ENCODE measurements at regions not wholly inside any gene's neighbourhood (a gene's known extent, or its start where the extent isn't known, plus 50 kb on each side); places are given as distances from the start of the nearest gene placed in this dataset.

GRCh38 chr7:42511027-42511426 is 274.0 kb upstream of the GLI3 start:
- H3K4me1 ChIP-seq (ENCODE audit: control insufficient read depth, insufficient read depth, low read length, poor library complexity, severe bottlenecking), result no peaks in the 10 kb centered on the region
- no peak overlapping the region for H3K4me3 Mint-ChIP-seq
- H3K27ac Mint-ChIP-seq, result no peak overlapping the region
- no peaks in the 10 kb centered on the region for H3K27me3 ChIP-seq (ENCODE audit: control insufficient read depth, insufficient read depth, low read length)
- no peaks in the 10 kb centered on the region for H3K4me1 Mint-ChIP-seq
- no peaks in the 10 kb centered on the region for H3K36me3 Mint-ChIP-seq
- H3K9me3 ChIP-seq (ENCODE audit: control insufficient read depth in 2 of 2, low read length in 2 of 2), result no peaks in the 10 kb centered on the region
- no peak for DNase-seq
- H3K4me3 ChIP-seq (ENCODE audit: low read depth, low read length), result no peak overlapping the region
- no peaks in the 10 kb centered on the region for H3K27me3 Mint-ChIP-seq
- peaks cover 0 to 7% (median 3%) of the 10 kb centered on the region in 7 donors for H3K9me3 Mint-ChIP-seq
- ATAC-seq (ENCODE audit: low read depth in 2 of 2), result no peak
- H3K27ac ChIP-seq (ENCODE audit: insufficient read depth, low read length, poor library complexity, severe bottlenecking), result no peak overlapping the region
- H3K36me3 ChIP-seq (ENCODE audit: control insufficient read depth, insufficient read depth, low read length), result no peaks in the 10 kb centered on the region

GRCh38 chr7:42506097-42506496 is 269.1 kb upstream of the GLI3 start:
- no peaks in the 10 kb centered on the region for H3K36me3 ChIP-seq (ENCODE audit: control insufficient read depth, insufficient read depth, low read length)

GRCh38 chr7:42502022-42502421 is 265.0 kb upstream of the GLI3 start:
- no peaks in the 10 kb centered on the region for H3K4me1 Mint-ChIP-seq

More at GRCh38 chr7:42506097-42506496, 269.1 kb upstream of the GLI3 start:
- DNase-seq (no peak), ATAC-seq (ENCODE audit: low read depth in 2 of 2) (no peak)
- no peaks in the 10 kb centered on the region for H3K27me3 Mint-ChIP-seq
- H3K36me3 Mint-ChIP-seq, result no peaks in the 10 kb centered on the region
- no peaks in the 10 kb centered on the region for H3K4me1 Mint-ChIP-seq
- no peak overlapping the region for H3K4me3 Mint-ChIP-seq
- H3K4me3 ChIP-seq (ENCODE audit: low read depth, low read length), result no peak overlapping the region
- no peaks in the 10 kb centered on the region for H3K27me3 ChIP-seq (ENCODE audit: control insufficient read depth, insufficient read depth, low read length)
- no peaks in the 10 kb centered on the region for H3K4me1 ChIP-seq (ENCODE audit: control insufficient read depth, insufficient read depth, low read length, poor library complexity, severe bottlenecking)
- H3K9me3 Mint-ChIP-seq, result peaks cover 0 to 7% (median 0%) of the 10 kb centered on the region in 7 donors
- no peak overlapping the region for H3K27ac Mint-ChIP-seq
- no peaks in the 10 kb centered on the region for H3K9me3 ChIP-seq (ENCODE audit: control insufficient read depth in 2 of 2, low read length in 2 of 2)
- no peak overlapping the region for H3K27ac ChIP-seq (ENCODE audit: insufficient read depth, low read length, poor library complexity, severe bottlenecking)

GRCh38 chr7:42495256-42495655 is 258.2 kb upstream of the GLI3 start:
- Histone ChIP-seq H3K27ac (ENCODE audit: insufficient read depth, low read length, poor library complexity, severe bottlenecking) (no peak overlapping the region), H3K9me3 (ENCODE audit: control insufficient read depth in 2 of 2, low read length in 2 of 2) (no peaks in the 10 kb centered on the region), H3K36me3 (ENCODE audit: control insufficient read depth, insufficient read depth, low read length) (no peaks in the 10 kb centered on the region), H3K4me1 (ENCODE audit: control insufficient read depth, insufficient read depth, low read length, poor library complexity, severe bottlenecking) (no peaks in the 10 kb centered on the region), H3K27me3 (ENCODE audit: control insufficient read depth, insufficient read depth, low read length) (no peaks in the 10 kb centered on the region), H3K4me3 (ENCODE audit: low read depth, low read length) (no peak overlapping the region)
- H3K4me1 Mint-ChIP-seq, result no peaks in the 10 kb centered on the region
- H3K4me3 Mint-ChIP-seq, result no peak overlapping the region
- H3K36me3 Mint-ChIP-seq, result no peaks in the 10 kb centered on the region
- ATAC-seq (ENCODE audit: low read depth in 2 of 2) (no peak), DNase-seq (no peak)
- H3K9me3 Mint-ChIP-seq, result peaks cover 0 to 2% (median 0%) of the 10 kb centered on the region in 7 donors
- H3K27ac Mint-ChIP-seq, result no peak overlapping the region
- peaks cover 7% of the 10 kb centered on the region for H3K27me3 Mint-ChIP-seq

More at GRCh38 chr7:42502022-42502421, 265.0 kb upstream of the GLI3 start:
- Mint-ChIP-seq H3K27me3 (no peaks in the 10 kb centered on the region), H3K36me3 (no peaks in the 10 kb centered on the region), H3K4me3 (no peak overlapping the region), H3K27ac (no peak overlapping the region), H3K9me3 (peaks cover 0 to 1% (median 0%) of the 10 kb centered on the region in 7 donors)
- Histone ChIP-seq H3K4me3 (ENCODE audit: low read depth, low read length) (no peak overlapping the region), H3K9me3 (ENCODE audit: control insufficient read depth in 2 of 2, low read length in 2 of 2) (no peaks in the 10 kb centered on the region), H3K27ac (ENCODE audit: insufficient read depth, low read length, poor library complexity, severe bottlenecking) (no peak overlapping the region), H3K4me1 (ENCODE audit: control insufficient read depth, insufficient read depth, low read length, poor library complexity, severe bottlenecking) (no peaks in the 10 kb centered on the region), H3K27me3 (ENCODE audit: control insufficient read depth, insufficient read depth, low read length) (no peaks in the 10 kb centered on the region), H3K36me3 (ENCODE audit: control insufficient read depth, insufficient read depth, low read length) (no peaks in the 10 kb centered on the region)
- ATAC-seq (ENCODE audit: low read depth in 2 of 2) (no peak), DNase-seq (no peak)

- H3K4me3 Mint-ChIP-seq, result no peak overlapping the region
- no peaks in the 10 kb centered on the region for H3K27me3 ChIP-seq (ENCODE audit: control insufficient read depth, insufficient read depth, low read length)
- ATAC-seq (ENCODE audit: low read depth in 2 of 2) (no peak), DNase-seq (no peak)
- no peaks in the 10 kb centered on the region for H3K36me3 Mint-ChIP-seq
- no peaks in the 10 kb centered on the region for H3K36me3 ChIP-seq (ENCODE audit: control insufficient read depth, insufficient read depth, low read length)
- H3K9me3 Mint-ChIP-seq, result peaks cover 0 to 2% (median 0%) of the 10 kb centered on the region in 7 donors
- no peak overlapping the region for H3K4me3 ChIP-seq (ENCODE audit: low read depth, low read length)
- no peaks in the 10 kb centered on the region for H3K4me1 Mint-ChIP-seq
- H3K27ac Mint-ChIP-seq, result no peak overlapping the region
- no peak overlapping the region for H3K27ac ChIP-seq (ENCODE audit: insufficient read depth, low read length, poor library complexity, severe bottlenecking)
- H3K4me1 ChIP-seq (ENCODE audit: control insufficient read depth, insufficient read depth, low read length, poor library complexity, severe bottlenecking), result no peaks in the 10 kb centered on the region
- H3K9me3 ChIP-seq (ENCODE audit: control insufficient read depth in 2 of 2, low read length in 2 of 2), result no peaks in the 10 kb centered on the region
- peaks cover 7% of the 10 kb centered on the region for H3K27me3 Mint-ChIP-seq
These were observed 257.7 kb upstream of the GLI3 start for GRCh38 chr7:42494736-42495135.

GRCh38 chr7:42494199-42494710 is 257.2 kb upstream of the GLI3 start:
- Mint-ChIP-seq H3K4me1 (no peaks in the 10 kb centered on the region), H3K9me3 (peaks cover 0 to 2% (median 0%) of the 10 kb centered on the region in 7 donors), H3K27me3 (peaks cover 7% of the 10 kb centered on the region), H3K36me3 (no peaks in the 10 kb centered on the region), H3K27ac (no peak overlapping the region), H3K4me3 (no peak overlapping the region)
- H3K4me1 ChIP-seq (ENCODE audit: control insufficient read depth, insufficient read depth, low read length, poor library complexity, severe bottlenecking), result no peaks in the 10 kb centered on the region
- no peak overlapping the region for H3K4me3 ChIP-seq (ENCODE audit: low read depth, low read length)
- no peaks in the 10 kb centered on the region for H3K27me3 ChIP-seq (ENCODE audit: control insufficient read depth, insufficient read depth, low read length)
- no peak overlapping the region for H3K27ac ChIP-seq (ENCODE audit: insufficient read depth, low read length, poor library complexity, severe bottlenecking)
- no peaks in the 10 kb centered on the region for H3K9me3 ChIP-seq (ENCODE audit: control insufficient read depth in 2 of 2, low read length in 2 of 2)
- ATAC-seq (ENCODE audit: low read depth in 2 of 2), result no peak
- no peaks in the 10 kb centered on the region for H3K36me3 ChIP-seq (ENCODE audit: control insufficient read depth, insufficient read depth, low read length)
- no peak for DNase-seq

- no peak overlapping the region for H3K4me3 Mint-ChIP-seq
- H3K9me3 Mint-ChIP-seq, result peaks cover 0 to 2% (median 0%) of the 10 kb centered on the region in 7 donors
- peaks cover 7% of the 10 kb centered on the region for H3K27me3 Mint-ChIP-seq
- DNase-seq, result peak in 1 of 3 donors; percentile 4
- no peaks in the 10 kb centered on the region for H3K36me3 ChIP-seq (ENCODE audit: control insufficient read depth, insufficient read depth, low read length)
- H3K27ac ChIP-seq (ENCODE audit: insufficient read depth, low read length, poor library complexity, severe bottlenecking), result no peak overlapping the region
- H3K27ac Mint-ChIP-seq, result no peak overlapping the region
- H3K27me3 ChIP-seq (ENCODE audit: control insufficient read depth, insufficient read depth, low read length), result no peaks in the 10 kb centered on the region
- no peaks in the 10 kb centered on the region for H3K4me1 ChIP-seq (ENCODE audit: control insufficient read depth, insufficient read depth, low read length, poor library complexity, severe bottlenecking)
- H3K9me3 ChIP-seq (ENCODE audit: control insufficient read depth in 2 of 2, low read length in 2 of 2), result no peaks in the 10 kb centered on the region
- H3K4me3 ChIP-seq (ENCODE audit: low read depth, low read length), result no peak overlapping the region
- ATAC-seq (ENCODE audit: low read depth in 2 of 2), result no peak
- H3K36me3 Mint-ChIP-seq, result no peaks in the 10 kb centered on the region
- no peaks in the 10 kb centered on the region for H3K4me1 Mint-ChIP-seq
These were observed 256.6 kb upstream of the GLI3 start for GRCh38 chr7:42493436-42494198.

GRCh38 chr7:42492920-42493319 is 255.9 kb upstream of the GLI3 start:
- Histone ChIP-seq H3K4me3 (ENCODE audit: low read depth, low read length) (no peak overlapping the region), H3K27me3 (ENCODE audit: control insufficient read depth, insufficient read depth, low read length) (no peaks in the 10 kb centered on the region), H3K4me1 (ENCODE audit: control insufficient read depth, insufficient read depth, low read length, poor library complexity, severe bottlenecking) (no peaks in the 10 kb centered on the region), H3K9me3 (ENCODE audit: control insufficient read depth in 2 of 2, low read length in 2 of 2) (no peaks in the 10 kb centered on the region), H3K36me3 (ENCODE audit: control insufficient read depth, insufficient read depth, low read length) (no peaks in the 10 kb centered on the region), H3K27ac (ENCODE audit: insufficient read depth, low read length, poor library complexity, severe bottlenecking) (no peak overlapping the region)
- Mint-ChIP-seq H3K27ac (no peak overlapping the region), H3K36me3 (no peaks in the 10 kb centered on the region), H3K4me1 (no peaks in the 10 kb centered on the region), H3K9me3 (peaks cover 0 to 3% (median 0%) of the 10 kb centered on the region in 7 donors), H3K27me3 (peaks cover 7% of the 10 kb centered on the region), H3K4me3 (no peak overlapping the region)
- DNase-seq (no peak), ATAC-seq (ENCODE audit: low read depth in 2 of 2) (no peak)

Data from CD4-positive, CD25-positive, alpha-beta regulatory T cell (primary cell).